ENCODE measurements at regions not wholly inside any gene's neighbourhood (a gene's known extent, or its start where the extent isn't known, plus 50 kb on each side); places are given as distances from the start of the nearest gene placed in this dataset.

DNA sequence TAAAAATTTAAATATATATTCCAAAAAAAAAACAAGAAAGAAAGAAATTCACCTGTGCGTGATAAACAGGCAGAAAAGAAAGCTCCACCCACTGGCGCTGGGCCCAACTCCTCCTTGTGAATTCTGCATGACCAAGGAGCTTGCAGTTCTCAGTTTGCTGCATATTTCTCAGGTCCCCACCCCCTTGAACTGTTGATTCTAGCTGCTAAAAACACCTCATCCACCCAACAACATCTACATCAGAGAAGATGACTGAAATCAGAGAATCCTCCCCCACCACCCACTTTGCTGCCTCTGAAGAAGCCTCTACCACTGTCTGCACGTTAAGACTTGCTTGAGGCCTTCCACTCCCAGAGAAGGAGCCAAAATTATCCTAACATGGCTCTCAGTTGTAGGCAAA is 104.8 kb downstream of the RGS2 start:
- TF ChIP-seq, protein P1, sequence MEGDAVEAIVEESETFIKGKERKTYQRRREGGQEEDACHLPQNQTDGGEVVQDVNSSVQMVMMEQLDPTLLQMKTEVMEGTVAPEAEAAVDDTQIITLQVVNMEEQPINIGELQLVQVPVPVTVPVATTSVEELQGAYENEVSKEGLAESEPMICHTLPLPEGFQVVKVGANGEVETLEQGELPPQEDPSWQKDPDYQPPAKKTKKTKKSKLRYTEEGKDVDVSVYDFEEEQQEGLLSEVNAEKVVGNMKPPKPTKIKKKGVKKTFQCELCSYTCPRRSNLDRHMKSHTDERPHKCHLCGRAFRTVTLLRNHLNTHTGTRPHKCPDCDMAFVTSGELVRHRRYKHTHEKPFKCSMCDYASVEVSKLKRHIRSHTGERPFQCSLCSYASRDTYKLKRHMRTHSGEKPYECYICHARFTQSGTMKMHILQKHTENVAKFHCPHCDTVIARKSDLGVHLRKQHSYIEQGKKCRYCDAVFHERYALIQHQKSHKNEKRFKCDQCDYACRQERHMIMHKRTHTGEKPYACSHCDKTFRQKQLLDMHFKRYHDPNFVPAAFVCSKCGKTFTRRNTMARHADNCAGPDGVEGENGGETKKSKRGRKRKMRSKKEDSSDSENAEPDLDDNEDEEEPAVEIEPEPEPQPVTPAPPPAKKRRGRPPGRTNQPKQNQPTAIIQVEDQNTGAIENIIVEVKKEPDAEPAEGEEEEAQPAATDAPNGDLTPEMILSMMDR (IDR thresholded peaks at IDR 0.05), result no peak
- no peak for TF ChIP-seq POLR2A (IDR thresholded peaks at IDR 0.05)

All from thyroid gland (tissue), 4 donors.